ENCODE measurements at regions not wholly inside any gene's neighbourhood (a gene's known extent, or its start where the extent isn't known, plus 50 kb on each side); places are given as distances from the start of the nearest gene placed in this dataset.
A peak's percentile ranks its signal among the peaks of the same experiment; 100 is the strongest.

DNA sequence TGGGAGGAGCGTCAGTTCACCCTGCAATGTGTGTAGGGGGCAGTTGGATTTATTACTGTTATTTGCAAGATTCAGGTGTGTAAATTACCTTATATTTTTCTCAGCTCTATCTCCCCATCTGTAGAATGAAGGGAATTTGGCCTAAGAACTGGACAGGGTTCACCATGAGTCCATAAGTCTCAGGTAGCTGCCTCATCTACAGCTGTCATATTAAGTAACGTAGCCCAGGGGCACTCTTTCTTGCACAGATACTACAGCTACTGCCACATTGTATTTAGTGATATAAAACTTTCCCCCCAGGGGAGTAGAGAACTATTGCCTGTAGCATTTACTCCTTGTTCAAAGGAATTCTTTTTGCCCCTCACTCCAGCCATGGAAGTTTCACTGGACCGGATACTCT lies 301.4 kb upstream of the ZNF608 start:
- intact Hi-C loops (cut with micrococcal nuclease; ENCODE audit: unreplicated experiment) (no loop called here), in situ Hi-C loops (cut with HindIII; ENCODE audit: low pct_unique_long_range_greater_than_20kb, low sequenced_read_pairs) (no loop called here)
- TF ChIP-seq, protein P1, sequence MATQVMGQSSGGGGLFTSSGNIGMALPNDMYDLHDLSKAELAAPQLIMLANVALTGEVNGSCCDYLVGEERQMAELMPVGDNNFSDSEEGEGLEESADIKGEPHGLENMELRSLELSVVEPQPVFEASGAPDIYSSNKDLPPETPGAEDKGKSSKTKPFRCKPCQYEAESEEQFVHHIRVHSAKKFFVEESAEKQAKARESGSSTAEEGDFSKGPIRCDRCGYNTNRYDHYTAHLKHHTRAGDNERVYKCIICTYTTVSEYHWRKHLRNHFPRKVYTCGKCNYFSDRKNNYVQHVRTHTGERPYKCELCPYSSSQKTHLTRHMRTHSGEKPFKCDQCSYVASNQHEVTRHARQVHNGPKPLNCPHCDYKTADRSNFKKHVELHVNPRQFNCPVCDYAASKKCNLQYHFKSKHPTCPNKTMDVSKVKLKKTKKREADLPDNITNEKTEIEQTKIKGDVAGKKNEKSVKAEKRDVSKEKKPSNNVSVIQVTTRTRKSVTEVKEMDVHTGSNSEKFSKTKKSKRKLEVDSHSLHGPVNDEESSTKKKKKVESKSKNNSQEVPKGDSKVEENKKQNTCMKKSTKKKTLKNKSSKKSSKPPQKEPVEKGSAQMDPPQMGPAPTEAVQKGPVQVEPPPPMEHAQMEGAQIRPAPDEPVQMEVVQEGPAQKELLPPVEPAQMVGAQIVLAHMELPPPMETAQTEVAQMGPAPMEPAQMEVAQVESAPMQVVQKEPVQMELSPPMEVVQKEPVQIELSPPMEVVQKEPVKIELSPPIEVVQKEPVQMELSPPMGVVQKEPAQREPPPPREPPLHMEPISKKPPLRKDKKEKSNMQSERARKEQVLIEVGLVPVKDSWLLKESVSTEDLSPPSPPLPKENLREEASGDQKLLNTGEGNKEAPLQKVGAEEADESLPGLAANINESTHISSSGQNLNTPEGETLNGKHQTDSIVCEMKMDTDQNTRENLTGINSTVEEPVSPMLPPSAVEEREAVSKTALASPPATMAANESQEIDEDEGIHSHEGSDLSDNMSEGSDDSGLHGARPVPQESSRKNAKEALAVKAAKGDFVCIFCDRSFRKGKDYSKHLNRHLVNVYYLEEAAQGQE (IDR thresholded peaks at IDR 0.05; ENCODE audit: insufficient read depth in 1 of 2, low read depth in 2 of 2, low read length in 1 of 2): no peak
- no peak for TF ChIP-seq SIN3A (IDR thresholded peaks at IDR 0.05; ENCODE audit: borderline replicate concordance, insufficient read depth, low read depth, low read length)
- TF ChIP-seq, protein P2, sequence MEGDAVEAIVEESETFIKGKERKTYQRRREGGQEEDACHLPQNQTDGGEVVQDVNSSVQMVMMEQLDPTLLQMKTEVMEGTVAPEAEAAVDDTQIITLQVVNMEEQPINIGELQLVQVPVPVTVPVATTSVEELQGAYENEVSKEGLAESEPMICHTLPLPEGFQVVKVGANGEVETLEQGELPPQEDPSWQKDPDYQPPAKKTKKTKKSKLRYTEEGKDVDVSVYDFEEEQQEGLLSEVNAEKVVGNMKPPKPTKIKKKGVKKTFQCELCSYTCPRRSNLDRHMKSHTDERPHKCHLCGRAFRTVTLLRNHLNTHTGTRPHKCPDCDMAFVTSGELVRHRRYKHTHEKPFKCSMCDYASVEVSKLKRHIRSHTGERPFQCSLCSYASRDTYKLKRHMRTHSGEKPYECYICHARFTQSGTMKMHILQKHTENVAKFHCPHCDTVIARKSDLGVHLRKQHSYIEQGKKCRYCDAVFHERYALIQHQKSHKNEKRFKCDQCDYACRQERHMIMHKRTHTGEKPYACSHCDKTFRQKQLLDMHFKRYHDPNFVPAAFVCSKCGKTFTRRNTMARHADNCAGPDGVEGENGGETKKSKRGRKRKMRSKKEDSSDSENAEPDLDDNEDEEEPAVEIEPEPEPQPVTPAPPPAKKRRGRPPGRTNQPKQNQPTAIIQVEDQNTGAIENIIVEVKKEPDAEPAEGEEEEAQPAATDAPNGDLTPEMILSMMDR (IDR thresholded peaks at IDR 0.05): no peak
- TF ChIP-seq TCF7L2 (IDR thresholded peaks at IDR 0.05; ENCODE audit: low read depth, low read length): no peak
- no peak for TF ChIP-seq POLR2AphosphoS5 (IDR thresholded peaks at IDR 0.05; ENCODE audit: low read depth, low read length)
- no peaks in the 10 kb centered on the region for H3K27me3 ChIP-seq (ENCODE audit: control insufficient read depth, insufficient read depth, low read length)
- H3K36me3 ChIP-seq (ENCODE audit: control insufficient read depth, insufficient read depth, low read length): no peaks in the 10 kb centered on the region
- H3K9me3 ChIP-seq (ENCODE audit: control insufficient read depth, insufficient read depth, low read depth, low read length): no peaks in the 10 kb centered on the region
- ChIA-PET POLR2A (no interaction called here), CTCF (no interaction called here)
- peak overlapping the region; percentile 59 for H3K27ac ChIP-seq (ENCODE audit: low read length)
- DNase-seq (ENCODE audit: low read depth, low spot score) (no peak), ATAC-seq (no peak)
- no peak overlapping the region for H3K4me3 ChIP-seq (ENCODE audit: low read depth in 2 of 2, low read length in 2 of 2)
- H3K4me1 ChIP-seq (ENCODE audit: control insufficient read depth, insufficient read depth, low read length): peaks cover 23% of the 10 kb centered on the region
- BruUV-seq (replicated peaks): no TSS peak

DNA sequence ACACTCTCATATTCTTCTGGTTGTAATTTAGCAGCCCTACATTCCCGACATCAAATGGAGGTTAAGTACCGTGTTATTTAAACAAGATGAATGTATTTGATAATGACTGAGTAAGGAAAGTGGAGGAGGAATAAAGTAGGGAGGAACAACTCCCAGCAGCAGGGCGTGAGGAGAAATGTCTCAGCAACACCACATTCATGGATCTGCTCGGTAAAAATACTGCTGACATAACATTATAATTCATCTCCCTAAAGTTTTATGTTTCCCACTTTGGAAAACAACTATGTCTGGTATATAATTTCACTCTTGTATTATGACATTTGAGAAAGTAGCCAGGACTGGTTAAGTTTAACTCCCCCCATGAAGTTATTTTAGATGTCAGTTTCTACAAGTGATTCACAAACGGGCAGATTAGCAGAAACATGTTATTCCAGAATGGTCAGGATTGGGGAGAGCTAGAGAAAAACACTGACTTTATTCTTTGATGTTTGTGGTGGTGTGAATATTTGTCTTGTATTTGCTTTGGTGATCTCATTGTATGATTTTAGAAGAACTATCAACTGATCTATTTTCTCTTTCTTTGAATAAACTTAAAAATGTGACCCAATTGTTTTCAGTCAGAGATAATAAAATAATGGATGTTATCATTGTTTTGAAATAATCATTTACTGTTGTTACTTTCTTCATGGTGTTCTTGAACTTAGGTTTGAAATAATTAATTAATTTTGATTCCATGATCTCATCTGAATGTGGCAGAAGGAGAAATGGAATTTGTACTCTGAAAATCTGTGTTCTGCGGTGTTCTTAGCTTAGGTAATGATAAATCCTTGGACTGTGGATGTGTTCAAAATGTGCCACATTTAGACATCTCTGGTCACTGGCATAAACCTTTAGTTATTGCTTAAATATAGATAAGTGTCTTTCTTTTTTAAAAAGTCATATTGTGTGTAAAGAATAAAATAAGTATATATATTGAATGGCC lies 303.6 kb upstream of the ZNF608 start:
- CTCF ChIA-PET: no interaction called here
- no TSS peak for BruUV-seq (replicated peaks)
- no peak for ATAC-seq
- H3K4me3 ChIP-seq (ENCODE audit: low read depth in 2 of 2, low read length in 2 of 2): no peak overlapping the region
- no peak for DNase-seq (ENCODE audit: low read depth, low spot score)
- in situ Hi-C loops (cut with HindIII; ENCODE audit: low pct_unique_long_range_greater_than_20kb, low sequenced_read_pairs) (no loop called here), intact Hi-C loops (cut with micrococcal nuclease; ENCODE audit: unreplicated experiment) (no loop called here)
- H3K9me3 ChIP-seq (ENCODE audit: control insufficient read depth, insufficient read depth, low read depth, low read length): no peaks in the 10 kb centered on the region
- H3K4me1 ChIP-seq (ENCODE audit: control insufficient read depth, insufficient read depth, low read length): peaks cover 3% of the 10 kb centered on the region; the same call in 1 of the 2 replicates
- POLR2A ChIA-PET: no interaction called here
- no peak overlapping the region for H3K27ac ChIP-seq (ENCODE audit: low read length)
- no peak for TF ChIP-seq POLR2AphosphoS5 (IDR thresholded peaks at IDR 0.05; ENCODE audit: low read depth, low read length)
- TF ChIP-seq SIN3A (IDR thresholded peaks at IDR 0.05; ENCODE audit: borderline replicate concordance, insufficient read depth, low read depth, low read length): no peak
- no peak for TF ChIP-seq TCF7L2 (IDR thresholded peaks at IDR 0.05; ENCODE audit: low read depth, low read length)
- TF ChIP-seq, protein P2 (IDR thresholded peaks at IDR 0.05): no peak
- TF ChIP-seq, protein P1 (IDR thresholded peaks at IDR 0.05; ENCODE audit: insufficient read depth in 1 of 2, low read depth in 2 of 2, low read length in 1 of 2): no peak
- no peaks in the 10 kb centered on the region for H3K36me3 ChIP-seq (ENCODE audit: control insufficient read depth, insufficient read depth, low read length)
- H3K27me3 ChIP-seq (ENCODE audit: control insufficient read depth, insufficient read depth, low read length): no peaks in the 10 kb centered on the region
